GM18861 (cell line): ENCODE measurements at regions not wholly inside any gene's neighbourhood (a gene's known extent, or its start where the extent isn't known, plus 50 kb on each side); places are given as distances from the start of the nearest gene placed in this dataset.
"Not testable (repeated sequence)": the region's sequence is repeated elsewhere in the genome, so short reads cannot be mapped to it uniquely, and the experiment has no call there.

Experiments
- ATAC-seq: cut with Tn5 transposase; IDR thresholded peaks from one replicate; pipeline ENCODE4 v1.9.1; 2021; ENCODE audit not compliant: unreplicated experiment

- no peak for ATAC-seq
These were observed 244.4 kb upstream of the FOXN3 start for GRCh38 chr14:89661392-89661791.

- not testable (repeated sequence) for ATAC-seq
These were observed 243.7 kb upstream of the FOXN3 start for GRCh38 chr14:89660625-89661233.

DNA sequence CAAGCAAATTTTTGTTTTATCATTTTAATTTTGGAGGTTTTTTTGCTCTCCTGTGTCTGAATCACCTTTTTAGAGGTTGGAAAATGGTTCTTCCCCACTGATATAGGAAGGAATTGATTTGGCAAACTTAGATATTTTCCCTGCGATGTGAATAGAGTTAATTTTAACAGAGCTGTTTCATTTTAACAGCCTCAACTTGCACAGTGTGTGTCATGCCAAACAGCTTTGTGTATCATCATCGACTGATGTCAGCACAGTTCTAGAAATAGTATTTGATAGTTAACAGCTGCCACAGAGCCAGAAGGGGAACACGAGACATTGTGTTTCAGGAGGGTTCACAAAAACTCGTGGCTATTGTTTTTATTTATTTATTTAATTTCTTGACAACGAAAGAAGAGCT lies 243.1 kb upstream of the FOXN3 start:
- ATAC-seq, result no peak

DNA sequence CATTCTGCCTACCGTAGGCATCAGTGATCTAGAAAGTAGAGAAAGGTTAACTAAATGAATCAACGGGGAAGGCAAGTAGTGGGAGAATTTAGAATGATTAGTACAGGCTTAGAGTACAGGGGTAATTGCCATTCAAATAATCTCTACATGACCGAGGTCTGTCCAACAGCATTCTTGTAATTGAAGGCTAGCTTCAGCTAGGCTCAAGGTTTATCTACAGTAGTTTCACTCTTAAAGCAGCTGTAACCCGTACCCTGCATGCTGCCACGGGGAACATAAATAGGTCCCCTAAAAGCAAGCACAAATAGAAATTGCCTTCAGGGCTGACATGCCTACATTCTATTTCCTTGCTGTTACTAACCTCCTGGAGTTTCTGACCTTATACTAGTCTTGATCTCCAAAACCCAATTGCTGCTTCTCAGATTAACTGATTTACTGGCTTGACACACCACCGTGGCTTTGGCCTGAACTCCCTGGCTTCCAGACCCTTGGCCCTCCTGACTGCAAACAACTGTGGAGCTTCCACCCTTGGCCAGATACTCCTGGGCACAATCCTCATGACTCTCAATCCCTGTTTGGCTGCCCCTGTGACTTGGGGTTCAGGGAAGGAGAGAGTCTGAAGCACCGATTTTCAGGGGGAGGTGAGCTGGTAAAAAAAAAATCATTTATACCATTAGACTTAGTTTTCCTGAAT lies 242.1 kb upstream of the FOXN3 start:
- no peak for ATAC-seq

GRCh38 chr14:89657014-89657413 lies 240.0 kb upstream of the FOXN3 start:
- no peak for ATAC-seq

GRCh38 chr14:89654998-89655397 lies 238.0 kb upstream of the FOXN3 start:
- ATAC-seq, result no peak

GRCh38 chr14:89652352-89652751 lies 235.3 kb upstream of the FOXN3 start:
- ATAC-seq, result no peak

GRCh38 chr14:89651805-89652204 lies 234.8 kb upstream of the FOXN3 start:
- no peak for ATAC-seq

- ATAC-seq, result no peak
These were observed 233.3 kb upstream of the FOXN3 start for GRCh38 chr14:89650077-89650978.

DNA sequence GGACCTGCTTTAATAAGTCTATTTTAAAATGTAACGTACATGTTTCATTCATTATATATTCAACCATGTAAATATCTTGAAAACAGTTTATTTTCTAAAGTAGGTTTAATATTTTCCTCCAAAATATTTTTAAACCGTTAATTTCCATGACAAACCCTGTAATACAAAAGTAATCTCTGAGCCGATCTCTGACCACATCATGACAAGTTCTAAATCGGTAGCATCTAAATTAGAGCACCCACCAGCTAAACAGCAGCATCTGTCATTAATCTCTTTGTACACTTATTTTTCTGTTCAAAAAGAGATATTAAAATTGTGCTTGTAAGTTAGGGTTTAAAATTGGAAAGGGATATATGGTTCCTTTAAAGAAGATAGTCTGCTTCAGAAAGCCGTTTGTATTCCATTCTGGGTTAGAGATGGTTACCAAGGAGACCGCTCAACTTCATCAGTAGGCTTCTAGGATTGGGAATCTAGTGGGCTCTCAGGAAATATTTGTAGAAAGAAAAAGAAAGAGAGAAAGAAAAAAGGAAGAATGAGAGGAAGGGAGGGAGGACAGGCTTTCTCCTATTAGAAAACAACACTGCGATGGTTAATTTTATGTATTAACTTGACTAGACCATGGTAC lies 232.5 kb upstream of the FOXN3 start:
- ATAC-seq, result no peak

GRCh38 chr14:89648924-89649323 lies 231.9 kb upstream of the FOXN3 start:
- ATAC-seq, result no peak

- no peak for ATAC-seq
These were observed 231.5 kb upstream of the FOXN3 start for GRCh38 chr14:89648510-89648909.

DNA sequence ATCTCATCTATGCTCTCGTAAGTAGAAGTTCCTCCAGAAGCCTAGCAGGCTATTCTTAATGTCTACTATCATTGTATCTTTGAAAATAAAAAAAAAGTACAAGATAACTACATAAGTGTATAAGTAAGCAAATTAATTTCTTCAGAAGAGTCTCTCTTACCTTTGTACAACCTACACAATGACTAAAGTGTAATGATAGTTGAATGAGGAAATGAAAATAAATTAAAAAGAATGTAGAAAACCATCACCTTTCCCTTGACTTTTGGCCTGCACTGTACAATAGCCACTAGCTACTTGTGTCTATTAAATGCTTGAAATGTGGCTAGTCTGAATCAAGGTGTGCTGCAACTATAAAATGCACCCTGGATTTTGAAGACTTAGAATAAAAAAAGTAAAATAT lies 229.9 kb upstream of the FOXN3 start:
- ATAC-seq, result no peak

DNA sequence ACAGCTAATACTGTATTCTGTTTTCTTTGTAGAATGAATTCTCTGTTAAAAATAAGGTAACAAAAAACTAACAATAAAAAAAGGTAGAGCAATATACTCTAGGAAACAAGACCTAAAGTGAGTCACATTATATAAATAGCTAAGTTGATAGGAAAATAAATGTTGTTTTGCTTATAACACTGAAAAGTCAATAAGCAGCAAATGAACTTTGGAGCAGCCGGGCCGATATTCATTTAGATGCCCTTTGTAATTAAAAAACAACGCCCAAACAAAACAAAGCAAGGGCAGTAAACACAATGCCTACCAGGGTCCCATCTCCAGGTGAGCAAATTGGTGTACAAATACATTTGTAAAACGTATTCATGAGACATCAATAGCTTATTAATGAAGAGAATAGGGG lies 227.6 kb upstream of the FOXN3 start:
- no peak for ATAC-seq

DNA sequence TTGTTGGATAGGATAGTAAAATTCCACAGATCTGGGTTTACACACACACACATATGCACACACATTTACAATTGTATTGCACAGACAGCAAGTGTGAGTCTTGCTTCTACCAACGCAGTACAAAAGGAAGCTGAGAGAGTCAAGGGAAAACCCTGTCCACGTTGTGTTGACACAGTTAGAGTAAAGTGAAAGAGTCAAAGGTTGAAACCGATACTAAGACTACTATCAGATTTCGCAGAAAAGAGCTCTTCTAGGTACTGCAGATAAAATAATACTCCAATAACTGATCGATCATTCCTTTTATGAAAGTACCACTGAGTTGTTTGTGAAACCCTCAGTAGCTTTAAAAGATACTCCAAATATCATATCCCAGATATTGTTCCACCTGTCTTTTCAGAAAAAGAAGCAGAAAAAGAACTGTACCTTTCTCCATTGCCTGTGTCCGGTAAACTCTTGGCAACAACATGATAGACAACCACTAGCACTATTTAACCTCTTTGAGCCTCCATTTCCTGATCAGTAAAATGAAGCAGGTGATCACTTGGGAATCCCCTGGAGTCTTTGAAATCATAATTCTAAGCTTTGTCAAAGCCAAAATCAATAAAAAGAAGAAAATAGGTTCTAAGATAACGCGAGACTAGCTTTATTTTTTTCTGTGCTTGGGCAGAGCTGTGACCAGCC lies 224.6 kb upstream of the FOXN3 start:
- peak; percentile 99 for ATAC-seq

DNA sequence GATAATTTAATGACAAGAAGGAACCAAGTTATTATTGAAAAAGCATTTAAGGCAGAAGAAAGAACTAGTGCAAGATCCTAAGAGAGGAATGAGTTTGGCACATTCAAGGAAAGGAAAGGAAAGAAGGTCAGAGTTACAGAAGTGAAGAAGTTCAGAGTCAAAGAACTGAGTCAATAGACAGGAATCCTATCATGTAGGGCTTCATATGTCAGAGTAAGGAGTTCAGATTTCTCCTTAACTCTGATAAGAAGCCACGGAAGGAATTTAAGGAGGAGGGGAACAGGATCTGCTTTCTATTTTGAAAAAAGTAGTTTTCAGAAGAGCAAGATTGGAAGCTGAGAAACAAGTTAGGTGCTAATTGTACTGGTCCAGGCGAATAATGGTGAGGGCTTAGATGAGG lies 223.1 kb upstream of the FOXN3 start:
- no peak for ATAC-seq

- ATAC-seq, result no peak
These were observed 222.7 kb upstream of the FOXN3 start for GRCh38 chr14:89639687-89640086.

- ATAC-seq, result no peak
These were observed 221.9 kb upstream of the FOXN3 start for GRCh38 chr14:89638891-89639290.

- no peak for ATAC-seq
These were observed 220.5 kb upstream of the FOXN3 start for GRCh38 chr14:89637581-89637980.

GRCh38 chr14:89635615-89636014 lies 218.6 kb upstream of the FOXN3 start:
- no peak for ATAC-seq

DNA sequence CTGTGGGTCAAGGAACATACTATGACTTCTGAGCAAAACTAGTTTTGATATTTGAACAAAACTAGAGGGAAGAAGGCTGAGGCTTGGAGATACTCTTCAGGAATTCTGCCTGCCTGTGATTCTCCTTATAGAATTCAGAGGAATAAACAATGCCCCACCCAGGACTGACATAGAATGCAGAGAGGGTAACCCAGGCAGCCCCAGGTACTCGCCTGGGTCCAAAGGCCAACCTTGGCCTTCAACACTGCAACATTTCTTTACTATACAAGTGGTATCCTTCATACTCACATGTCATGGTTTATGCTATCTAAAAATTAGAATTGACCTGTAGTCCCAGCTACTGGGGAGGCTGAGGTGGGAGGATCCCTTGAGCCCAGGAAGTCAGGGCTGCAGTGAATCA lies 217.0 kb upstream of the FOXN3 start:
- ATAC-seq, result no peak
